PFSK-1 (cell line): ENCODE measurements at regions not wholly inside any gene's neighbourhood (a gene's known extent, or its start where the extent isn't known, plus 50 kb on each side); places are given as distances from the start of the nearest gene placed in this dataset.

ENCODE experiments used
- POLR2AphosphoS5 ChIP-seq: IDR thresholded peaks from 2 replicates; pipeline ENCODE4 v1.6.1; 2012; ENCODE audit warnings: low read depth, mild to moderate bottlenecking, control low read depth, low read length, moderate library complexity
- SIN3A ChIP-seq: IDR thresholded peaks from 2 replicates; pipeline ENCODE4 v1.6.1; 2012; ENCODE audit warnings: mild to moderate bottlenecking, low read length, moderate library complexity, borderline replicate concordance; ENCODE audit not compliant: insufficient read depth
- TAF1 ChIP-seq: IDR thresholded peaks from 2 replicates; pipeline ENCODE4 v1.6.1; 2012; ENCODE audit warnings: low read length, control low read depth, borderline replicate concordance; ENCODE audit not compliant: insufficient read depth
- TF ChIP-seq, protein P1 (sequence below), 2 experiments: IDR thresholded peaks; 2 replicates each; pipeline versions ENCODE4 v1.6.1 to v1.8.0; 2011 to 2012; ENCODE audit warnings: low read depth in 2 of 2, low read length in 2 of 2, control low read depth in 1 of 2, inconsistent platforms in 1 of 2, mild to moderate bottlenecking in 1 of 2, moderate library complexity in 1 of 2; ENCODE audit not compliant: insufficient read depth in 1 of 2

GRCh38 chr13:105846923-105847322 is 688.5 kb downstream of the EFNB2 start:
- TF ChIP-seq TAF1 (no peak), POLR2AphosphoS5 (no peak), SIN3A (no peak)
- TF ChIP-seq, protein P1, sequence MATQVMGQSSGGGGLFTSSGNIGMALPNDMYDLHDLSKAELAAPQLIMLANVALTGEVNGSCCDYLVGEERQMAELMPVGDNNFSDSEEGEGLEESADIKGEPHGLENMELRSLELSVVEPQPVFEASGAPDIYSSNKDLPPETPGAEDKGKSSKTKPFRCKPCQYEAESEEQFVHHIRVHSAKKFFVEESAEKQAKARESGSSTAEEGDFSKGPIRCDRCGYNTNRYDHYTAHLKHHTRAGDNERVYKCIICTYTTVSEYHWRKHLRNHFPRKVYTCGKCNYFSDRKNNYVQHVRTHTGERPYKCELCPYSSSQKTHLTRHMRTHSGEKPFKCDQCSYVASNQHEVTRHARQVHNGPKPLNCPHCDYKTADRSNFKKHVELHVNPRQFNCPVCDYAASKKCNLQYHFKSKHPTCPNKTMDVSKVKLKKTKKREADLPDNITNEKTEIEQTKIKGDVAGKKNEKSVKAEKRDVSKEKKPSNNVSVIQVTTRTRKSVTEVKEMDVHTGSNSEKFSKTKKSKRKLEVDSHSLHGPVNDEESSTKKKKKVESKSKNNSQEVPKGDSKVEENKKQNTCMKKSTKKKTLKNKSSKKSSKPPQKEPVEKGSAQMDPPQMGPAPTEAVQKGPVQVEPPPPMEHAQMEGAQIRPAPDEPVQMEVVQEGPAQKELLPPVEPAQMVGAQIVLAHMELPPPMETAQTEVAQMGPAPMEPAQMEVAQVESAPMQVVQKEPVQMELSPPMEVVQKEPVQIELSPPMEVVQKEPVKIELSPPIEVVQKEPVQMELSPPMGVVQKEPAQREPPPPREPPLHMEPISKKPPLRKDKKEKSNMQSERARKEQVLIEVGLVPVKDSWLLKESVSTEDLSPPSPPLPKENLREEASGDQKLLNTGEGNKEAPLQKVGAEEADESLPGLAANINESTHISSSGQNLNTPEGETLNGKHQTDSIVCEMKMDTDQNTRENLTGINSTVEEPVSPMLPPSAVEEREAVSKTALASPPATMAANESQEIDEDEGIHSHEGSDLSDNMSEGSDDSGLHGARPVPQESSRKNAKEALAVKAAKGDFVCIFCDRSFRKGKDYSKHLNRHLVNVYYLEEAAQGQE (IDR thresholded peaks at IDR 0.05; ENCODE audit: insufficient read depth in 1 of 2, low read depth in 2 of 2, low read length in 2 of 2): no peak
